T-helper 2 cell treated with Interferon-gamma antibody and Interleukin-4, amounts not matched to agents 100 ng/mL and 5 ng/mL, for 36 hours (primary cell): ENCODE measurements at regions not wholly inside any gene's neighbourhood (a gene's known extent, or its start where the extent isn't known, plus 50 kb on each side); places are given as distances from the start of the nearest gene placed in this dataset.

Experiments
- intact Hi-C: fragments of 100-400 bp; cut with micrococcal nuclease; formaldehyde crosslinking; loops from one replicate; pipeline ENCODE4 v1.15.1; 2023

- intact Hi-C loops, result no loop called here
Measured at GRCh38 chr15:47351501-47351900, 365.8 kb upstream of the SEMA6D start.

GRCh38 chr15:47352217-47352616 lies 365.1 kb upstream of the SEMA6D start:
- intact Hi-C loops, result no loop called here

GRCh38 chr15:47355759-47356158 lies 361.5 kb upstream of the SEMA6D start:
- intact Hi-C loops, result no loop called here

- intact Hi-C loops, result no loop called here
Measured at GRCh38 chr15:47356297-47356696, 361.0 kb upstream of the SEMA6D start.

- intact Hi-C loops, result no loop called here
Measured at GRCh38 chr15:47358876-47359275, 358.4 kb upstream of the SEMA6D start.

- intact Hi-C loops, result no loop called here
Measured at GRCh38 chr15:47360305-47360704, 357.0 kb upstream of the SEMA6D start.

GRCh38 chr15:47362118-47362905 lies 355.0 kb upstream of the SEMA6D start:
- intact Hi-C loops, result no loop called here

- intact Hi-C loops, result no loop called here
Measured at GRCh38 chr15:47363653-47364052, 353.7 kb upstream of the SEMA6D start.

- intact Hi-C loops, result no loop called here
Measured at GRCh38 chr15:47364230-47365141, 352.8 kb upstream of the SEMA6D start.

- intact Hi-C loops, result no loop called here
Measured at GRCh38 chr15:47366884-47367283, 350.4 kb upstream of the SEMA6D start.

- intact Hi-C loops, result no loop called here
Measured at GRCh38 chr15:47367726-47368390, 349.4 kb upstream of the SEMA6D start.

- intact Hi-C loops, result no loop called here
Measured at GRCh38 chr15:47371939-47372338, 345.4 kb upstream of the SEMA6D start.

- intact Hi-C loops, result no loop called here
Measured at GRCh38 chr15:47374222-47374621, 343.1 kb upstream of the SEMA6D start.

- intact Hi-C loops, result no loop called here
Measured at GRCh38 chr15:47376190-47376589, 341.1 kb upstream of the SEMA6D start.

GRCh38 chr15:47377465-47377864 lies 339.8 kb upstream of the SEMA6D start:
- intact Hi-C loops, result no loop called here

GRCh38 chr15:47378527-47378926 lies 338.8 kb upstream of the SEMA6D start:
- intact Hi-C loops, result no loop called here

- intact Hi-C loops, result no loop called here
Measured at GRCh38 chr15:47383102-47383501, 334.2 kb upstream of the SEMA6D start.

- intact Hi-C loops, result no loop called here
Measured at GRCh38 chr15:47383801-47384200, 333.5 kb upstream of the SEMA6D start.

GRCh38 chr15:47384341-47384740 lies 333.0 kb upstream of the SEMA6D start:
- intact Hi-C loops, result no loop called here

- intact Hi-C loops, result no loop called here
Measured at GRCh38 chr15:47384776-47385175, 332.5 kb upstream of the SEMA6D start.

GRCh38 chr15:47386459-47386858 lies 330.8 kb upstream of the SEMA6D start:
- intact Hi-C loops, result no loop called here

- intact Hi-C loops, result no loop called here
Measured at GRCh38 chr15:47388299-47388698, 329.0 kb upstream of the SEMA6D start.
